SJCRH30 (cell line): ENCODE measurements at regions not wholly inside any gene's neighbourhood (a gene's known extent, or its start where the extent isn't known, plus 50 kb on each side); places are given as distances from the start of the nearest gene placed in this dataset.
A peak's percentile ranks its signal among the peaks of the same experiment; 100 is the strongest.
"Not testable (repeated sequence)": the region's sequence is repeated elsewhere in the genome, so short reads cannot be mapped to it uniquely, and the experiment has no call there.

Experiments used
- DNase-seq, 2 experiments: peaks; one replicate each; pipeline ENCODE4 v3.0.0-alpha.2; 2015 to 2020
- H3K27ac ChIP-seq: fragments of 250-450 bp; sonication (Bioruptor Pico); 2 replicates; pipeline ENCODE4 v1.5.1; 2020; ENCODE audit warnings: mild to moderate bottlenecking, moderate library complexity
- H3K27me3 ChIP-seq: fragments of 250-450 bp; sonication (Bioruptor Pico); 2 replicates; pipeline ENCODE4 v1.5.1; 2020; ENCODE audit warnings: mild to moderate bottlenecking, moderate library complexity
- H3K36me3 ChIP-seq: fragments of 250-450 bp; sonication (Bioruptor Pico); 2 replicates; pipeline ENCODE4 v1.5.1; 2020; ENCODE audit warnings: mild to moderate bottlenecking, moderate library complexity
- H3K4me1 ChIP-seq: fragments of 250-450 bp; sonication (Bioruptor Pico); 2 replicates; pipeline ENCODE4 v1.5.1; 2020; ENCODE audit warnings: mild to moderate bottlenecking, moderate library complexity
- H3K4me3 ChIP-seq: fragments of 250-450 bp; sonication (Bioruptor Pico); 2 replicates; pipeline ENCODE4 v1.5.1; 2020; ENCODE audit warnings: mild to moderate bottlenecking, moderate library complexity
- H3K9me3 ChIP-seq: fragments of 250-450 bp; sonication (Bioruptor Pico); replicated peaks from 2 replicates; pipeline ENCODE4 v1.5.1; 2020; ENCODE audit warnings: mild to moderate bottlenecking, moderate library complexity

- H3K4me1 ChIP-seq: no peaks in the 10 kb centered on the region
- H3K27ac ChIP-seq: no peak overlapping the region
- H3K27me3 ChIP-seq: no peaks in the 10 kb centered on the region
- no peak overlapping the region for H3K4me3 ChIP-seq
- DNase-seq: no peak
- H3K36me3 ChIP-seq: no peaks in the 10 kb centered on the region
- no peaks in the 10 kb centered on the region for H3K9me3 ChIP-seq
These were observed 1426.1 kb upstream of the CDH8 start for GRCh38 chr16:63462316-63462715.

DNA sequence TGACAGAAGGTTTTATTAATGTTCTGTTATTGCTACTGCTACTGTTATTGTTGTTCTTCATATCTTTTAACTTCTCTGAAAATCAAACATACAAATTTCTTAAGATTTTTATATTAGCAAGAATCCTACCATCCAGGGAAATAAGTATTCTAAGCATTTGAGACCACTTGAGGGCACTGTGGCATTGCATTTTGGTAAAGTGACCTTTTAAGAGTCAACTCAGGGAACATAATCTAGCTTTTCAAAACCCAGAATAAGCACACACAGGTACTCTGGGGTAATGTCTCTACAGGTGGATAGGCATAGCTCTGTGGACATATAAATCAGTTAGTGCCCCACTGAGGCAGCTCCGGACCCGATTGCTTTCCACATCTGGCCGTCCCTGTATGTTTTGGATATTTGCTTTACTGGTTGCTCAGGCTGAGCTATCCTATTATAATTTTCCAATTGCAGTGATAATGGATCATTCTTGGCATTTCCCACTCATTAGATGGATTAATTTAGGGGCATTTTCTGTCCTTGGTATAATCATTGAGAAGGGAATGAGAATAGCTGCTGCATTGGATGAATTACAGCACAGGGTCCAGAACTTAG lies 1425.1 kb upstream of the CDH8 start:
- Histone ChIP-seq H3K4me1 (no peaks in the 10 kb centered on the region), H3K9me3 (no peaks in the 10 kb centered on the region), H3K27me3 (no peaks in the 10 kb centered on the region), H3K36me3 (no peaks in the 10 kb centered on the region), H3K4me3 (no peak overlapping the region), H3K27ac (no peak overlapping the region)
- peak; percentile 18 to 63 for DNase-seq

GRCh38 chr16:63458846-63459245 lies 1422.6 kb upstream of the CDH8 start:
- Histone ChIP-seq H3K4me1 (no peaks in the 10 kb centered on the region), H3K27ac (no peak overlapping the region), H3K27me3 (no peaks in the 10 kb centered on the region), H3K9me3 (no peaks in the 10 kb centered on the region), H3K36me3 (no peaks in the 10 kb centered on the region), H3K4me3 (no peak overlapping the region)
- DNase-seq: no peak

DNA sequence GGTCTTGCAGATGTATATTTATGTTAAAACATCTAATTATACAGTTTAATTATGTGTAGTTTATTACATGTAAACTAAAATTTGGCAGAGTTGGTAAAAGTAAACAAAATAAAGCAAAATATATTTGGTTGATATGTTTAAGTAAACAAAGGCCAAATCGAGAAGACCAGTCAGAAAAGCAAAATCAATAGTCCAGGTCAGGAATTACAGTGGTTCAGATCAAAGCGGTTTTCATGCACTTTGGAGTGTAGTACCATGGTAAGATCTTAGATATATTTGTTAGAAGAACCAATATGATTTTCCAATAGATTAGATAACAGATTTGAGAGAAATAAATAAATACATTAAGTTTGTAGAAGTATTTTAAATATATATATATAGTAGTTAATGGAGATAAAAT lies 1421.6 kb upstream of the CDH8 start:
- no peaks in the 10 kb centered on the region for H3K27me3 ChIP-seq

DNA sequence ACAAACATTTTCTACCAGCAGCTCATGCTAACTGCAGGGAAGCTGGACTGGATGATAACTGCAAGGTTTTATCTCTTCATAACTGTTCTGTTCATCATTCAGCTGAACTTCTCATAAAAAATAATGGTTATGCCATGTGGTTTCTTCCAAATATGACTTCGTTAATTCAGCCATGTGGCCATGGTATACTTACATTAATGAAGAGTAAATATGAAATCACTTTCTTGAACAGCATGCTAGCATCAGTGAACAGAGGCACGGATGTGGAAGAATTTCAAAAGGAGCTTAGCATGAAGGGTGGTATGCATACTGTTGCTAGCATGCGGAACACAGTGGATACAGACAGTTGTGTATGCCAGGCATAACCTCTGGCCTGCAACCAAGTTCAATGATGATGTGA lies 1417.0 kb upstream of the CDH8 start:
- Histone ChIP-seq H3K27me3 (no peaks in the 10 kb centered on the region), H3K9me3 (no peaks in the 10 kb centered on the region), H3K4me3 (no peak overlapping the region), H3K4me1 (no peaks in the 10 kb centered on the region), H3K36me3 (no peaks in the 10 kb centered on the region), H3K27ac (no peak overlapping the region)
- no peak for DNase-seq

More for the DNA sequence above, 1421.6 kb upstream of the CDH8 start:
- Histone ChIP-seq H3K27ac (no peak overlapping the region), H3K9me3 (no peaks in the 10 kb centered on the region), H3K4me3 (no peak overlapping the region), H3K36me3 (no peaks in the 10 kb centered on the region), H3K4me1 (no peaks in the 10 kb centered on the region)
- DNase-seq: no peak

DNA sequence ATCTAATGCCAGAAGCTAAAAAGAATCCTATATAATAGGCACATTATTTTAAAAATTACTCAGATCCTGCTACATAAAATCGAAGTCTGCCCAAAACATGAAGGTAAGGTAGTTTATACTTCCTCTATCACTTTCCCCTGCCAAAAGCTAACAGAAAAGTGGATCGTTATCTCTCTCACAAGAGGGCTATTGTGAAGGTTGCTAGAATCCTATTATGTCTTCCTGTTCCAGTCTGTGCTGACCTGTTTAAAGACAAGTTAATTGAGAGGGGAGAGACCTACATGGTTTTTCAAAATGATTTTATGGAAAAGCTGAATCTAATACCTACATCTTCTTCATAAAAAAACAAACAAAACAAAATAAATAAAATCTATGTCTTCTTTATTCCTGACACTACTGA lies 1410.9 kb upstream of the CDH8 start:
- H3K27ac ChIP-seq: no peak overlapping the region
- H3K4me3 ChIP-seq: no peak overlapping the region
- H3K27me3 ChIP-seq: no peaks in the 10 kb centered on the region
- no peak for DNase-seq
- no peaks in the 10 kb centered on the region for H3K36me3 ChIP-seq
- no peaks in the 10 kb centered on the region for H3K4me1 ChIP-seq
- H3K9me3 ChIP-seq: no peaks in the 10 kb centered on the region

- no peaks in the 10 kb centered on the region for H3K9me3 ChIP-seq
- H3K36me3 ChIP-seq: no peaks in the 10 kb centered on the region
- no peaks in the 10 kb centered on the region for H3K27me3 ChIP-seq
- H3K27ac ChIP-seq: no peak overlapping the region
- no peaks in the 10 kb centered on the region for H3K4me1 ChIP-seq
- DNase-seq: no peak
- H3K4me3 ChIP-seq: no peak overlapping the region
These were observed 1406.0 kb upstream of the CDH8 start for GRCh38 chr16:63442246-63442645.

DNA sequence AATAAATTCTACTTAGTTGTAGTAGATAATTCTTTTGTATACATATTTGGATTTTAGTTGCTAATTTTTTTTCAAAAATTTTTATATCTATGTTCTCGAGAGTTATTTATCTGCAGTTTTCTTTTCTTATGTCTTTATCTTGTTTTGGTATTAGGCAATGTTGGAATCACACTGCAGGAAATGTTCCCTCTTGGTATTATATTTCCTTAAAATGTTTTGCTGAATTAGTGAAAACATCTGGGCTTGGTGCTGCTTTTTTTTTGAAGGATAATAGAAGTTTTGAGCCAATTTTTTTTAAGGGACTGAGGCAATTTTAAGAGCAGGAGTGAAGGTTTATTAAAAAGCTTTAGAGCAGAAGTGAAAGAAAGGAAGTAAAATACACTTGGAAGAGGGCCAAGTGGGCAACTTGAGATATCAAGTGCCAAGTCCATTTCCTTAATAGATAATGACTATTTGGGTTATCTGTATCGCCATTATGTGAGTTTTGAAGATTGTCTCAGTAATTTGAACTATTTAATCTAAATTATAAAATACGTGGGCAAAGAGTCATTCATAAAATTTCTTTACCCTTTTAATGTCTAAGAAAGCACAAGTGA lies 1390.1 kb upstream of the CDH8 start:
- H3K36me3 ChIP-seq: no peaks in the 10 kb centered on the region
- H3K4me3 ChIP-seq: no peak overlapping the region
- peak in 1 of 2 experiments; percentile 4 for DNase-seq
- no peaks in the 10 kb centered on the region for H3K9me3 ChIP-seq
- no peaks in the 10 kb centered on the region for H3K27me3 ChIP-seq
- no peaks in the 10 kb centered on the region for H3K4me1 ChIP-seq
- no peak overlapping the region for H3K27ac ChIP-seq

DNA sequence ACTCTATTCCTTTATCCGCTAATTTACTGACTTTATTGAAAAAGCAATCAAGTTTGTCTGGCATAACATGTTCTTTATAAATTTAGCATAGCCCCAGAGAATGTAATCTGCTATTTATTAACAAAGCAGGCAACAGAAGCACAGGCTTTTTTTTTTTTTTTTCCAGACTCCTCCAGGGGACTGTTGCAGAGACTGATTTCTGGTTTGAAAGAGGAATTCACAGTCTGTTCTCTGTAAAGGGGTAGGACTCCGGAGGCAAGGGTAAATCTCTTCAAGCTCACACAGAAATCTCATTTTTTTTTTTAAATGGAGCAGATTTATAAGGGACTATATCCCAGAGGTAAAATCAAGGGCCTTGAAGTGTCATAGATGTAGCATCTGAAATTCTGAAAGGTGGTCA lies 1386.5 kb upstream of the CDH8 start:
- Histone ChIP-seq H3K9me3 (no peaks in the 10 kb centered on the region), H3K4me3 (no peak overlapping the region), H3K27ac (no peak overlapping the region), H3K27me3 (no peaks in the 10 kb centered on the region), H3K36me3 (no peaks in the 10 kb centered on the region), H3K4me1 (no peaks in the 10 kb centered on the region)
- no peak for DNase-seq

DNA sequence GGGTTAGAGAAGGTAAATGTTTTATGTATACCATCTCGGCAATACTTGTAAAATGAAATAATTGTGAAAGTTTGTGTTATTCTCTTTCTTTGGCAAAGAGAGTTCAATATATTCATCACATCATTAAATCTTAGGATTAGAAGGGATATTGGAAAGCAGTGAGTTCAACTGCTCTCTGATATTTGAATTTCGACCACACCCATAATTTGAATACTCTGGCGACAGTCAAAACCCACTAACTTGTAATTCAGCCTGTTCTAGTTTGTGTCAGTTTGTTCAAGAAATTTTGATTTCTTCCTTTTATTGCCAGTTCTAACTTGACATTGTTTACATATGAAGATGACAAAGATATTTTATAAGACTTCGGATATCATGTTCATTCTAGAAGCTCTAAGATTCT lies 1380.5 kb upstream of the CDH8 start:
- Histone ChIP-seq H3K36me3 (no peaks in the 10 kb centered on the region), H3K4me1 (peaks cover 5% of the 10 kb centered on the region; the same call in 1 of the 2 replicates), H3K4me3 (no peak overlapping the region), H3K27me3 (no peaks in the 10 kb centered on the region), H3K27ac (no peak overlapping the region), H3K9me3 (no peaks in the 10 kb centered on the region)
- DNase-seq: no peak

- Histone ChIP-seq H3K4me1 (peaks cover 5% of the 10 kb centered on the region; the same call in 1 of the 2 replicates), H3K27me3 (no peaks in the 10 kb centered on the region)
These were observed 1378.8 kb upstream of the CDH8 start for GRCh38 chr16:63415014-63415413.

GRCh38 chr16:63410594-63410993 lies 1374.4 kb upstream of the CDH8 start:
- Histone ChIP-seq H3K27me3 (no peaks in the 10 kb centered on the region), H3K4me3 (no peak overlapping the region), H3K36me3 (no peaks in the 10 kb centered on the region), H3K9me3 (no peaks in the 10 kb centered on the region), H3K27ac (no peak overlapping the region), H3K4me1 (no peaks in the 10 kb centered on the region)
- DNase-seq: no peak

More at GRCh38 chr16:63415014-63415413, 1378.8 kb upstream of the CDH8 start:
- Histone ChIP-seq H3K4me3 (no peak overlapping the region), H3K9me3 (no peaks in the 10 kb centered on the region), H3K27ac (no peak overlapping the region), H3K36me3 (no peaks in the 10 kb centered on the region)
- DNase-seq: peak in 1 of 2 experiments; percentile 11

DNA sequence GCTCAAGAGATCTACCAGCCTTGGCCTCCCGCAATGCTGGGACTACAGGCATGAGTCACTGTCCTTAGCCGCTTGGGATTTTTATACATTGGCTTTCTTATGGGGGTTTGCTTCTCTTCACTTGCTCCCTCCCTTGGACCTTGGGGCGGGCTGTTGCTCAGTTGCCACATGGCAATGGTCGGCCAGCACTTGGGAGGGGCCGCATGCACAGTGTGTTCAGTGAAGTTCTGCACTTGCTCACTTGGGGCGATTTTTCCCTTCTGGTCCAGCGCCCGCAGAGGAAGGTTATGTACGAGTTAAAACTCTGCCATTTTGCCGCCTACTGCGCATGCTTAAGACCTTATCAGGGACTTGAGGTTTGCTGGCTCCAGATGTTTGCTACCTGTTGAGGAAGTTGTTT lies 1367.6 kb upstream of the CDH8 start:
- no peak overlapping the region for H3K4me3 ChIP-seq
- no peak overlapping the region for H3K27ac ChIP-seq
- no peak for DNase-seq
- no peaks in the 10 kb centered on the region for H3K9me3 ChIP-seq
- no peaks in the 10 kb centered on the region for H3K27me3 ChIP-seq
- H3K36me3 ChIP-seq: no peaks in the 10 kb centered on the region
- no peaks in the 10 kb centered on the region for H3K4me1 ChIP-seq

GRCh38 chr16:63388277-63388676 lies 1352.0 kb upstream of the CDH8 start:
- DNase-seq, H3K4me3 ChIP-seq, H3K36me3 ChIP-seq, H3K27ac ChIP-seq, H3K27me3 ChIP-seq, H3K4me1 ChIP-seq, H3K9me3 ChIP-seq: not testable (repeated sequence)

DNA sequence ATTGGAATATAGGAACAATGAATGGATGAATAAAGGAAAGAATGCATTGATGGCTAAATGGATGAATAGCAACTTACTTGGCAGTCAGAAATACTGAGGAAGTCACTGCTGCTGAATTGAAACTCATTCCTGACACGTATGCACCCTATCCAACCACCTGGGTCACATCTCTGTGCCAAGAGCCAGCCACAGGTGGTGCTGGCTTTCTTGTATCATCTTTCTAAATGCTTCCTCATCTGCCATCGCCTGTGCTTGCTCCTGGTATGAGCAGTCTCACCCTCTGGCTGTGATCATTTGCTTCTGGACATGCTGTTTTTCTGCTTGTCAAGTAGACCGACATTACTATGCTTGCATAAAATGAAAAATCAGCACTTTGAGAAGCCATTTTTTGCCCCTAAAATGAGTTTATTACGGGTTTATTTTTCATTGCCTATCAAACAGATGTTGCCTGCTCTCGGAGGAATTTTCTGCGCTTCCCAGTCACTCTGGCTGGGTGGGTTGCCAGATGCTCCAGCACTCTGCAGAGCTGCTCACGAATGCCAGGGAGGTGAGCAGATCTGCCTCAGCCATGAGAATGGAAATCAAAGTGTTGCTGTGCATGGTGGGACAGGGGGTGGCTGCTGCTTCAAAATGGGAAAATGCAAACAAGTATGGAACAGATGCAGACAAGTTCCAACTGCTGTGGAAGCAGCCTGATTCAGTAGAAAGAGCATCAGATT lies 1349.6 kb upstream of the CDH8 start:
- no peaks in the 10 kb centered on the region for H3K4me1 ChIP-seq
- no peak overlapping the region for H3K4me3 ChIP-seq
- no peaks in the 10 kb centered on the region for H3K9me3 ChIP-seq
- no peak overlapping the region for H3K27ac ChIP-seq
- no peaks in the 10 kb centered on the region for H3K36me3 ChIP-seq
- no peak for DNase-seq
- 0 out of 2 replicates have a peak, but pooled peaks cover 3% of the 10 kb centered on the region for H3K27me3 ChIP-seq
